ENCODE measurements at regions not wholly inside any gene's neighbourhood (a gene's known extent, or its start where the extent isn't known, plus 50 kb on each side); places are given as distances from the start of the nearest gene placed in this dataset.
"Not testable (repeated sequence)": the region's sequence is repeated elsewhere in the genome, so short reads cannot be mapped to it uniquely, and the experiment has no call there.

GRCh38 chr4:26241179-26241578, 79.6 kb upstream of the RBPJ start:
- Histone ChIP-seq H3K27me3 (ENCODE audit: insufficient read depth, low read depth, severe bottlenecking) (no peaks in the 10 kb centered on the region), H3K9me3 (ENCODE audit: severe bottlenecking) (peaks cover 8% of the 10 kb centered on the region), H3K27ac (peak overlapping the region; percentile 99), H3K36me3 (no peaks in the 10 kb centered on the region), H3K4me3 (ENCODE audit: low read depth, low read length) (no peak overlapping the region)
- TF ChIP-seq CTCF (IDR thresholded peaks at IDR 0.05; ENCODE audit: low read depth, low read length) = no peak
- no peak for DNase-seq

GRCh38 chr4:26242451-26242850, 78.4 kb upstream of the RBPJ start:
- Histone ChIP-seq H3K4me3 (ENCODE audit: low read depth, low read length) (no peak overlapping the region), H3K27me3 (ENCODE audit: insufficient read depth, low read depth, severe bottlenecking) (no peaks in the 10 kb centered on the region), H3K36me3 (no peaks in the 10 kb centered on the region), H3K9me3 (ENCODE audit: severe bottlenecking) (peaks cover 6% of the 10 kb centered on the region), H3K27ac (no peak overlapping the region)
- TF ChIP-seq CTCF (IDR thresholded peaks at IDR 0.05; ENCODE audit: low read depth, low read length) = no peak
- no peak for DNase-seq

- DNase-seq; H3K27me3 ChIP-seq (ENCODE audit: insufficient read depth, low read depth, severe bottlenecking); H3K9me3 ChIP-seq (ENCODE audit: severe bottlenecking); H3K36me3 ChIP-seq; H3K4me3 ChIP-seq (ENCODE audit: low read depth, low read length); H3K27ac ChIP-seq: not testable (repeated sequence)
These were observed 76.7 kb upstream of the RBPJ start for GRCh38 chr4:26244138-26244537.

GRCh38 chr4:26248647-26249046, 72.2 kb upstream of the RBPJ start:
- Histone ChIP-seq H3K27me3 (ENCODE audit: insufficient read depth, low read depth, severe bottlenecking) (no peaks in the 10 kb centered on the region), H3K36me3 (no peaks in the 10 kb centered on the region), H3K27ac (no peak overlapping the region), H3K4me3 (ENCODE audit: low read depth, low read length) (no peak overlapping the region), H3K9me3 (ENCODE audit: severe bottlenecking) (peaks cover 9% of the 10 kb centered on the region)
- no peak for TF ChIP-seq CTCF (IDR thresholded peaks at IDR 0.05; ENCODE audit: low read depth, low read length)
- no peak for DNase-seq

- TF ChIP-seq CTCF (IDR thresholded peaks at IDR 0.05; ENCODE audit: low read depth, low read length) = no peak
- Histone ChIP-seq H3K9me3 (ENCODE audit: severe bottlenecking) (peaks cover 3% of the 10 kb centered on the region), H3K27me3 (ENCODE audit: insufficient read depth, low read depth, severe bottlenecking) (no peaks in the 10 kb centered on the region), H3K27ac (no peak overlapping the region), H3K36me3 (no peaks in the 10 kb centered on the region), H3K4me3 (ENCODE audit: low read depth, low read length) (no peak overlapping the region)
- DNase-seq = no peak
These were observed 68.3 kb upstream of the RBPJ start for GRCh38 chr4:26252349-26253025.

GRCh38 chr4:26253968-26254367, 66.8 kb upstream of the RBPJ start:
- H3K9me3 ChIP-seq (ENCODE audit: severe bottlenecking) = peaks cover 3% of the 10 kb centered on the region
- no peak overlapping the region for H3K4me3 ChIP-seq (ENCODE audit: low read depth, low read length)
- no peaks in the 10 kb centered on the region for H3K36me3 ChIP-seq
- TF ChIP-seq CTCF (IDR thresholded peaks at IDR 0.05; ENCODE audit: low read depth, low read length) = no peak
- H3K27me3 ChIP-seq (ENCODE audit: insufficient read depth, low read depth, severe bottlenecking) = no peaks in the 10 kb centered on the region
- H3K27ac ChIP-seq = no peak overlapping the region
- no peak for DNase-seq
